ENCODE measurements at regions not wholly inside any gene's neighbourhood (a gene's known extent, or its start where the extent isn't known, plus 50 kb on each side); places are given as distances from the start of the nearest gene placed in this dataset.

DNA sequence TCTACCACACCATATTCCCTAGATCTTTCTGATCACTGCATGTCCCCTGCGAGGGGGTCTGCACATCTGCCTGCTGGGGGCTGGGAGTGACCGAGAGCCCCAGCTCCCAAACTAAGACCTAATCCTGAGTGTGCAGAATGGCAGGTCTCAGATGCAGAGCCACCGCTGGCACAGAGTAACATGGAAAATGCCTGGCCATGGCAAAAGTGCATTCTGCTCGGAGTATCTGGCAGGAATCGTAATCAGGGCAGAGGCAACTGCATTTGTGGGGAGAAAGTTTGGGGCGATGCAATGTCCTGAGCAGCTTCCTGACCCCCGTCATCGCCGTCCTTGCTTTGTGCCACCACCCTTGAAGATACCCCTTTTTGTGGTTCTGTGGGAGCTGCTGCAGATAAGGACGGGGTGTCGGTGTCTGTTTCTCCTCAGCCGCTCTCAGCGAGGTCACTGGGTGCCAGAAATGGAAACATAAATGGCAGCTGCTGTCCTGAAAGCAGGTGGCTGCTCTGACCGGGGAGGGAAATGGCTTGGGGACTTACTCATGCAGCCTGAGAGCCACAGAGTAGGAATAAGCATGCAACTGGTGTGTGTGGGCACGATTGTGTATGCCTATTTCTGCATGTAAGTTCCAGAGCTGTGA lies 157.9 kb downstream of the LY86 start:
- 26% methylated on average over 15 of the region's 15 CpGs for WGBS (ENCODE audit: insufficient coverage, low coverage, missing lambda C conversion rate)
- no peaks in the 10 kb centered on the region for H3K27me3 ChIP-seq (ENCODE audit: control insufficient read depth in 2 of 2, insufficient read depth in 2 of 2, low read length in 2 of 2)
- peak overlapping the region; percentile 35; the same call in 1 of the 2 replicates for H2AFZ ChIP-seq (ENCODE audit: low read depth, low read length)
- ATAC-seq (no peak), DNase-seq (ENCODE audit: extremely low read depth in 1 of 4, low spot score in 3 of 4) (no peak), FAIRE-seq (no peak)
- H4K20me1 ChIP-seq (replicated peaks; ENCODE audit: control insufficient read depth, insufficient read depth, low read length), result no peaks in the 10 kb centered on the region
- POLR2A ChIA-PET, result interaction anchor here (0.5 kb wide), 1 partner anchor 41 kb away, joined by 3 read pairs; no protein-coding TSS in a partner anchor
- H3K9me3 ChIP-seq (replicated peaks; ENCODE audit: control insufficient read depth, insufficient read depth, low read depth, low read length), result no peaks in the 10 kb centered on the region
- no TSS peak for BruUV-seq (replicated peaks)
- H3K9ac ChIP-seq (ENCODE audit: insufficient read depth in 1 of 2, low read depth in 2 of 2, low read length in 2 of 2), result peak overlapping the region in 1 of 2 experiments; percentile 75; a peak in 1 of 4 replicates
- CTCF ChIA-PET (ENCODE audit: low intra/inter-chr PET ratio), result no interaction called here
- no peaks in the 10 kb centered on the region for H3K36me3 ChIP-seq (ENCODE audit: control insufficient read depth, insufficient read depth, low read length)
- intact Hi-C loops (cut with micrococcal nuclease), result no loop called here
- in situ Hi-C loops (cut with MboI), result no loop called here
- H3K4me3 ChIP-seq, result no peak overlapping the region
- no peaks in the 10 kb centered on the region for H3K79me2 ChIP-seq (ENCODE audit: control insufficient read depth, insufficient read depth, low read length)
- H3K4me2 ChIP-seq (ENCODE audit: insufficient read depth, low read length), result 0 out of 2 replicates have a peak overlapping the region, but pooled peaks have one; percentile 0
- no peak overlapping the region for H3K27ac ChIP-seq (ENCODE audit: extremely low read depth, low read depth, low read length)
- TF ChIP-seq ZNF436 (CRISPR knock-in tag; IDR thresholded peaks at IDR 0.05) (no peak), ZSCAN32 (CRISPR knock-in tag; IDR thresholded peaks at IDR 0.05) (no peak), MAZ (CRISPR knock-in tag; conservative IDR thresholded peaks at IDR 0.05 in 1 of 2, IDR thresholded peaks at IDR 0.05 in 1 of 2) (0 out of 4 replicates have a peak, but pooled peaks of 1 of the 2 experiments have one; percentile 22), YY1 (IDR thresholded peaks at IDR 0.05; ENCODE audit: borderline replicate concordance in 1 of 3, control insufficient read depth in 1 of 3, extremely low read depth in 1 of 3, insufficient read depth in 3 of 3, insufficient read length in 1 of 3, insufficient replicate concordance in 2 of 3, low read depth in 1 of 3, low read length in 2 of 3) (no peak), SRSF9 (IDR thresholded peaks at IDR 0.05; ENCODE audit: borderline replicate concordance, low read depth, low read length) (no peak), HLTF (IDR thresholded peaks at IDR 0.05) (no peak), RREB1 (CRISPR knock-in tag; IDR thresholded peaks at IDR 0.05) (no peak)
- TF ChIP-seq, protein P1, sequence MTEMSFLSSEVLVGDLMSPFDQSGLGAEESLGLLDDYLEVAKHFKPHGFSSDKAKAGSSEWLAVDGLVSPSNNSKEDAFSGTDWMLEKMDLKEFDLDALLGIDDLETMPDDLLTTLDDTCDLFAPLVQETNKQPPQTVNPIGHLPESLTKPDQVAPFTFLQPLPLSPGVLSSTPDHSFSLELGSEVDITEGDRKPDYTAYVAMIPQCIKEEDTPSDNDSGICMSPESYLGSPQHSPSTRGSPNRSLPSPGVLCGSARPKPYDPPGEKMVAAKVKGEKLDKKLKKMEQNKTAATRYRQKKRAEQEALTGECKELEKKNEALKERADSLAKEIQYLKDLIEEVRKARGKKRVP (CRISPR knock-in tag; IDR thresholded peaks at IDR 0.05), result 0 out of 2 replicates have a peak, but pooled peaks have one; percentile 38
- TF ChIP-seq, protein P2, sequence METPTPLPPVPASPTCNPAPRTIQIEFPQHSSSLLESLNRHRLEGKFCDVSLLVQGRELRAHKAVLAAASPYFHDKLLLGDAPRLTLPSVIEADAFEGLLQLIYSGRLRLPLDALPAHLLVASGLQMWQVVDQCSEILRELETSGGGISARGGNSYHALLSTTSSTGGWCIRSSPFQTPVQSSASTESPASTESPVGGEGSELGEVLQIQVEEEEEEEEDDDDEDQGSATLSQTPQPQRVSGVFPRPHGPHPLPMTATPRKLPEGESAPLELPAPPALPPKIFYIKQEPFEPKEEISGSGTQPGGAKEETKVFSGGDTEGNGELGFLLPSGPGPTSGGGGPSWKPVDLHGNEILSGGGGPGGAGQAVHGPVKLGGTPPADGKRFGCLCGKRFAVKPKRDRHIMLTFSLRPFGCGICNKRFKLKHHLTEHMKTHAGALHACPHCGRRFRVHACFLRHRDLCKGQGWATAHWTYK (CRISPR knock-in tag; IDR thresholded peaks at IDR 0.05), result 0 out of 2 replicates have a peak, but pooled peaks have one; percentile 44
- peaks cover 30 to 31% of the 10 kb centered on the region in 2 experiments for H3K4me1 ChIP-seq (replicated peaks in 1 of 2; ENCODE audit: control insufficient read depth in 2 of 2, insufficient read depth in 2 of 2, low read length in 2 of 2)
- no peaks in the 10 kb centered on the region for H3K9me1 ChIP-seq (ENCODE audit: control insufficient read depth, insufficient read depth, low read length)

Data from K562 (cell line).